ENCODE measurements at regions not wholly inside any gene's neighbourhood (a gene's known extent, or its start where the extent isn't known, plus 50 kb on each side); places are given as distances from the start of the nearest gene placed in this dataset.

GRCh38 chr16:8430401-8430800 is 159.9 kb downstream of the TMEM114 start:
- TF ChIP-seq CTCF (IDR thresholded peaks at IDR 0.05; ENCODE audit: low read length), result no peak
- TF ChIP-seq EZH2 (optimal IDR thresholded peaks at IDR 0.05; ENCODE audit: low read depth, low read length), result no peak
- no peak for TF ChIP-seq EZH2phosphoT487 (IDR thresholded peaks at IDR 0.05; ENCODE audit: low read length)

Measured in MM.1S (cell line).